Ovary (tissue), 3 donors: ENCODE measurements at regions not wholly inside any gene's neighbourhood (a gene's known extent, or its start where the extent isn't known, plus 50 kb on each side); places are given as distances from the start of the nearest gene placed in this dataset.

Experiments used
- CTCF ChIP-seq, 3 donors: fragments of 450-650 bp in 2 of 3; fragments of 200-600 bp in 1 of 3; IDR thresholded peaks; one replicate each; pipeline versions ENCODE4 v1.5.1 to v1.8.0; 2016 to 2022; ENCODE audit warnings: antibody characterized with exemption in 3 of 3, mild to moderate bottlenecking in 1 of 3
- EP300 ChIP-seq: sonication (generic); formaldehyde crosslinking; IDR thresholded peaks from one replicate; pipeline ENCODE4 v1.6.1; 2017; ENCODE audit warnings: antibody characterized with exemption
- POLR2A ChIP-seq: fragments of 450-650 bp; IDR thresholded peaks from one replicate; pipeline ENCODE4 v1.6.1; 2017; ENCODE audit warnings: antibody characterized with exemption, mild to moderate bottlenecking, moderate library complexity
- donor health status: DM: no; HTN: no; CAD: no.

- TF ChIP-seq POLR2A (no peak), CTCF (IDR thresholded peaks at IDR 0.05) (no peak), EP300 (no peak)
These were observed 492.7 kb upstream of the MGAT4C start for GRCh38 chr12:86748894-86749293.
